ENCODE measurements at regions not wholly inside any gene's neighbourhood (a gene's known extent, or its start where the extent isn't known, plus 50 kb on each side); places are given as distances from the start of the nearest gene placed in this dataset.
"Not testable (repeated sequence)": the region's sequence is repeated elsewhere in the genome, so short reads cannot be mapped to it uniquely, and the experiment has no call there.

GRCh38 chrY:12423416-12424252, 277.4 kb upstream of the USP9Y start:
- TF ChIP-seq CTCF (conservative IDR thresholded peaks at IDR 0.05) = no peak
- no peak overlapping the region for H3K27ac ChIP-seq

- no peak overlapping the region for H3K27ac ChIP-seq
- no peak for TF ChIP-seq CTCF (conservative IDR thresholded peaks at IDR 0.05)
Observed at GRCh38 chrY:12425506-12425905, 275.5 kb upstream of the USP9Y start.

DNA sequence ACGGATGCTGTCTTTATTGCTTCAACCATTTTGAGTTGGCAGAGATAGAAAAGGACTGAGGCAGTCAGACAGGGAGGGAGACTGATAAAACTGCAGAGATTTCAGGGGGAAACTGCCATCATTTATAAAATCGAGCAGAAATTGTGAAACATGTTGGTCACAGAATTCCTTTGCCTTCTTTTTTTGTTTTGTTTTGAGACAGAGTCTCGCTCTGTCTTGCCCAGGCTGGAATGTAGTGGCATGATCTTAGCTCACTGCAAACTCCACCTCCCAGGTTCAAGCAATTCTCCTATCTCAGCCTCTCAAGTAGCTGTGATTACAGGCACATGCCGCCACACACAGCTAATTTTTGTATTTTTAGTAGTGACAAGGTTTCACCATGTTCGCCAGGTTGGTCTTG, 273.7 kb upstream of the USP9Y start:
- no peak for TF ChIP-seq CTCF (conservative IDR thresholded peaks at IDR 0.05)
- no peak overlapping the region for H3K27ac ChIP-seq

GRCh38 chrY:12431546-12431945, 269.5 kb upstream of the USP9Y start:
- TF ChIP-seq CTCF (conservative IDR thresholded peaks at IDR 0.05) = no peak
- H3K27ac ChIP-seq = no peak overlapping the region

GRCh38 chrY:12438823-12439222, 262.2 kb upstream of the USP9Y start:
- H3K27ac ChIP-seq = not testable (repeated sequence)

GRCh38 chrY:12444200-12444599, 256.8 kb upstream of the USP9Y start:
- TF ChIP-seq CTCF (conservative IDR thresholded peaks at IDR 0.05) = no peak
- no peak overlapping the region for H3K27ac ChIP-seq

DNA sequence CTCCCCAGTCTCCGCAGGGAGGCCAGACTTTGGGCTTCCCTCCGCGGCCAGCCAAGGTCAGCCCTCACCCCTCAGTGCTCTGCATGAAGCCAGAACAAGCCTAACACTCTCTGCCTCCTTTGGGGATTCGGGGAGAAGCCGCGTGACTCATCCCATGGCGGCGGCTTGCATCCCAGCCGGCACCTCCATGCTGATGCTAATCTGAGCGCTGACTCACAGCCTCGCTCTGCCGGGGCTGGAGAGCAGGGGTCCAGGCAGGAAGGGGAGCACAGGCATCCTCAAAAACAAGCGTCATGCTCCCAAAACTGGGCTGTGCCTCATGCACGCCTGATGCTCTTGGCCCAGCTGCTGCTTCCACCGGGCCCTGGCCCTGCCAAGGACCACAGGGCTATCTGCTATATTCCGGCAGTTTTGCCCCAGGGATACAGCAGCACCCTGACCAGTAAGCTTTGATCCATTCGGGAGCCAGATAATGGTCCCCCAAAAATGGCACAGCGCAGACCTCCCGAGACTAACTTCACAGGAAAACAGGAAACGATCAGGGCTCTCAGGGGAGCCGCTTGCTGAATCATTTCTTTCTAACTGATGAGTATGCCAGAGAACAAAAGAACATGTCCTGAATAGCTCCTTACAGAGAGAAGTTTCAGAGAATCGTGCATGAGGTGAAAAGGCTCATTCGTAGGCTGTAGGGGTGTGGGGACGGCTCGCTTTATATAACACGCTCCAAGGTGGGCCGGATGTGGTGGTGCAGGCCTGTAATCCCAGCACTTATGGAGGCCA, 254.4 kb upstream of the USP9Y start:
- not testable (repeated sequence) for H3K27ac ChIP-seq

GRCh38 chrY:12448561-12448960, 252.5 kb upstream of the USP9Y start:
- H3K27ac ChIP-seq = not testable (repeated sequence)

DNA sequence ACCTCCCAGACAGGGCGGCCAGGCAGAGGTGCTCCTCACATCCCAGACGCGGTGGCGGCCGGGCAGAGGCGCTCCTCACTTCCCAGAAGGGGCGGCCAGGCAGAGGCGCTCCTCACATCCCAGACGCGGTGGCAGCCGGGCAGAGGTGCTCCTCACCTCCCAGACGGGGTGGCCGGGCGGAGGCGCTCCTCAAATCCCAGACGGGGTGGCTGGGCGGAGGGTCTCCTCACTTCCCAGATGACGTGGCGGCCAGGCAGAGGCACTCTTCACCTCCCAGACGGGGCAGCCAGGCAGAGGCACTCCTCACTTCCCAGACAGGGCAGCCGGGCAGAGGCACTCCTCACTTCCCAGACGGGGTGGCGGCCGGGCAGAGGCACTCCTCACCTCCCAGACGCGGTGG, 247.7 kb upstream of the USP9Y start:
- H3K27ac ChIP-seq = not testable (repeated sequence)
